Upper lobe of right lung (tissue), 1 donor: ENCODE measurements at regions not wholly inside any gene's neighbourhood (a gene's known extent, or its start where the extent isn't known, plus 50 kb on each side); places are given as distances from the start of the nearest gene placed in this dataset.

ENCODE experiments used
- ATAC-seq: fragments of 200-7000 bp; cut with Tn5 transposase; one replicate; pipeline ENCODE4 v1.9.1; 2020; ENCODE audit warnings: mild to moderate bottlenecking, moderate library complexity
- DNase-seq: peaks from one replicate; pipeline ENCODE4 v3.0.0-alpha.2; 2020
- H3K27ac ChIP-seq: fragments of 200-600 bp; one replicate; pipeline ENCODE4 v1.8.0; 2022
- H3K27me3 ChIP-seq: fragments of 200-600 bp; one replicate; pipeline ENCODE4 v1.8.0; 2022; ENCODE audit warnings: mild to moderate bottlenecking
- H3K36me3 ChIP-seq: fragments of 200-600 bp; one replicate; pipeline ENCODE4 v1.8.0; 2022
- H3K4me1 ChIP-seq: fragments of 200-600 bp; one replicate; pipeline ENCODE4 v1.8.0; 2022
- H3K4me3 ChIP-seq: fragments of 200-600 bp; one replicate; pipeline ENCODE4 v1.8.0; 2022; ENCODE audit warnings: mild to moderate bottlenecking
- H3K9me3 ChIP-seq: fragments of 200-600 bp; one replicate; pipeline ENCODE4 v1.8.0; 2022
- intact Hi-C: fragments of 100-400 bp; cut with DNase I; formaldehyde crosslinking; loops from one replicate; pipeline ENCODE4 v1.11.0; 2022
- TF ChIP-seq, protein P1 (sequence below): fragments of 200-600 bp; IDR thresholded peaks from one replicate; pipeline ENCODE4 v1.8.0; 2022; ENCODE audit warnings: antibody characterized with exemption
- donor health status: DM: no; HTN: yes; CAD: no; lungs with severe emphysema.

DNA sequence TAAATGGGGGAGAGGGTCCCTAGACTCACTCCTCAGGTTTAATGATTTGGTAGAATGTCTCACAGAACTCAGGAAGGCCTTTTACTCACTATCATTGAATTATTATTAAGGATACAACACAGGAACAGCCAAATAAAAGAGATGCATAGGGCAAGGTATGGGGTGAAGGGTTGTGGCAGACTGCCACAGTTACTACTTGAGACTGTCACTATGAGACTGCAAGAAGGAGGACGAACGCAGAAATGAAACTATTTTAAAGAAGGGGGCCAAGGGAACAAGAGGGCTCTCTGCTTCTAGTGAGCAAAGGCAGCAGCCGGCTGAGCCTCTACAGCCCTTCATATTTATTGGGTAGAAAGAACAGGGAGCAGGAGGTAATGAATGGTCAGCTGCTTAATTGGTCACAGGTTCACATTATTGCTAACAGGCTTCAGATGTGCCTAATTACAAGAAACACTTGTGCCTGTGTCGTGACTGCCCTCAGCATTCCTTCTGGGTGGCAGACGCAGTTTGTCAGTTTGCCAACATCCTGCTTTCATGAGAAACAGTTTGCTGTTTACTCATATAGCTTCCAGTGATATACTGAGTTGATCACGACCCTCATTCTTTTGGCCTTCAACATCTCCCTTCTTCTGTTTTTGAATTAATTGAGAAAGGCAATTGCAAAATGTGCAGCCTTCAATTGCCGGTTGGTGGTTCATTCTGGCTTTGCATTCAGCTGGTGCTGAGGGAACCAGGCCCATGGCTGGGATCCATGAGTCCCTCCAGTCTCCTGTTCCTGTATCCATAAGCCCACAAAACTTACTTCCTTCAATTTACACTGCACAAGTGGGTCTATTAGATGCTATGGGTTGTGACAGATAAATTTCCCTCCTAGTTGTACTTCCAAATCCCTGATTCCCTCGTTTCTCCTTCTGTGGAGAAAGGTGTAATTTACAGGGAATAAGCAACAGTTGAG is 82.8 kb upstream of the PLEKHG7 start:
- intact Hi-C loops, result no loop called here
- ATAC-seq, result peak; percentile 27

GRCh38 chr12:92619026-92619425 is 83.8 kb upstream of the PLEKHG7 start:
- H3K9me3 ChIP-seq, result no peaks in the 10 kb centered on the region
- H3K4me1 ChIP-seq, result peaks cover 7% of the 10 kb centered on the region
- DNase-seq (no peak), ATAC-seq (no peak)
- H3K27ac ChIP-seq, result no peak overlapping the region
- TF ChIP-seq, protein P1, sequence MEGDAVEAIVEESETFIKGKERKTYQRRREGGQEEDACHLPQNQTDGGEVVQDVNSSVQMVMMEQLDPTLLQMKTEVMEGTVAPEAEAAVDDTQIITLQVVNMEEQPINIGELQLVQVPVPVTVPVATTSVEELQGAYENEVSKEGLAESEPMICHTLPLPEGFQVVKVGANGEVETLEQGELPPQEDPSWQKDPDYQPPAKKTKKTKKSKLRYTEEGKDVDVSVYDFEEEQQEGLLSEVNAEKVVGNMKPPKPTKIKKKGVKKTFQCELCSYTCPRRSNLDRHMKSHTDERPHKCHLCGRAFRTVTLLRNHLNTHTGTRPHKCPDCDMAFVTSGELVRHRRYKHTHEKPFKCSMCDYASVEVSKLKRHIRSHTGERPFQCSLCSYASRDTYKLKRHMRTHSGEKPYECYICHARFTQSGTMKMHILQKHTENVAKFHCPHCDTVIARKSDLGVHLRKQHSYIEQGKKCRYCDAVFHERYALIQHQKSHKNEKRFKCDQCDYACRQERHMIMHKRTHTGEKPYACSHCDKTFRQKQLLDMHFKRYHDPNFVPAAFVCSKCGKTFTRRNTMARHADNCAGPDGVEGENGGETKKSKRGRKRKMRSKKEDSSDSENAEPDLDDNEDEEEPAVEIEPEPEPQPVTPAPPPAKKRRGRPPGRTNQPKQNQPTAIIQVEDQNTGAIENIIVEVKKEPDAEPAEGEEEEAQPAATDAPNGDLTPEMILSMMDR, result no peak
- intact Hi-C loops, result no loop called here
- H3K27me3 ChIP-seq, result no peaks in the 10 kb centered on the region
- no peaks in the 10 kb centered on the region for H3K36me3 ChIP-seq
- H3K4me3 ChIP-seq, result no peak overlapping the region

More for the DNA sequence above, 82.8 kb upstream of the PLEKHG7 start:
- H3K36me3 ChIP-seq, result no peaks in the 10 kb centered on the region
- no peaks in the 10 kb centered on the region for H3K27me3 ChIP-seq
- peaks cover 7% of the 10 kb centered on the region for H3K4me1 ChIP-seq
- DNase-seq, result no peak
- no peaks in the 10 kb centered on the region for H3K9me3 ChIP-seq
- H3K27ac ChIP-seq, result no peak overlapping the region
- TF ChIP-seq, protein P1, result no peak
- no peak overlapping the region for H3K4me3 ChIP-seq

DNA sequence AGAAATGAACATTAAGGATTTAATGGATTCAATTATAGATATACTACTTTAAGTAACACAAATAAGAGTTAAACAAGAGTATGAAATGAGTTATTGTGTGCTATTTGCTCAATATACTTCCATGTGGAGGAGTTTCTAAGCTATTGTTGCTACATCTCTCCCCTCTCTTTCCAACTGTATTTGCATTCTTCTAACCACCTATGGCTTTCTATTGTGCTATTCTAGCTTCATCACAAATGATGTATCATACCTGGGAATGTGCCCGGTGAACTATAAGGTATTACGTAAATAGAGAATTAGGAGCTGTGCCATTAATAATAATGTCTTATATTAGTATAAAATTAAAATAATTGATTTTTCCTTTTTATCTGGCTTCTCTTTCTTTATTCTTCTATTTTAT is 87.1 kb upstream of the PLEKHG7 start:
- DNase-seq (no peak), ATAC-seq (no peak)
- intact Hi-C loops, result no loop called here

DNA sequence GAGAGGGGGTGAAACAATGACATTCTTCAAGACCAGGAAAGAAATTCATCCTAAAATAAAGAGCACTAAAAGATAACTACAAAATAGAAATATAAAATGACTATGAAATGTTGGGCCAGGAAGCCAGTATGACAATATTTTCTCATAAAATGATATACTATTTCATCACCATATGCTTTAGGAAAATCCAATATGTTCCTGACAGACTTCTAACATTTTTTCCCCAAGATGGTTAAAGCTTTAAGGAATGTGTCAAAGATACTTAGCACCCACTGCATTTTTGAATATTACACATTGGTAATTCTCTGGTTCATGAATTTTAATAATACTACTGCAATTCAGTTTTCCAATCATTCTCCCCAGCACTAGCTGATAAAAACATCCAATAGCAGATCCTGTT is 87.7 kb upstream of the PLEKHG7 start:
- no peak for ATAC-seq
- Histone ChIP-seq H3K27me3 (no peaks in the 10 kb centered on the region), H3K4me1 (peaks cover under 1% of the 10 kb centered on the region), H3K27ac (no peak overlapping the region), H3K9me3 (no peaks in the 10 kb centered on the region), H3K4me3 (no peak overlapping the region), H3K36me3 (no peaks in the 10 kb centered on the region)
- DNase-seq, result no peak
- intact Hi-C loops, result no loop called here
- TF ChIP-seq, protein P1, result no peak

More for the DNA sequence above, 87.1 kb upstream of the PLEKHG7 start:
- Histone ChIP-seq H3K27ac (no peak overlapping the region), H3K9me3 (no peaks in the 10 kb centered on the region), H3K36me3 (no peaks in the 10 kb centered on the region), H3K4me1 (peaks cover 7% of the 10 kb centered on the region), H3K27me3 (no peaks in the 10 kb centered on the region), H3K4me3 (no peak overlapping the region)
- TF ChIP-seq, protein P1, result no peak

GRCh38 chr12:92614502-92614901 is 88.3 kb upstream of the PLEKHG7 start:
- DNase-seq (no peak), ATAC-seq (no peak)
- Histone ChIP-seq H3K4me3 (no peak overlapping the region), H3K27me3 (no peaks in the 10 kb centered on the region), H3K27ac (no peak overlapping the region), H3K36me3 (no peaks in the 10 kb centered on the region), H3K9me3 (no peaks in the 10 kb centered on the region), H3K4me1 (no peaks in the 10 kb centered on the region)
- intact Hi-C loops, result no loop called here
- TF ChIP-seq, protein P1, result no peak
